Suprapubic skin (tissue), 4 donors: ENCODE measurements at regions not wholly inside any gene's neighbourhood (a gene's known extent, or its start where the extent isn't known, plus 50 kb on each side); places are given as distances from the start of the nearest gene placed in this dataset.

Experiments
- EP300 ChIP-seq: sonication (generic); formaldehyde crosslinking; IDR thresholded peaks from one replicate; pipeline ENCODE4 v1.6.1; 2017; ENCODE audit warnings: antibody characterized with exemption
- POLR2A ChIP-seq, 2 donors: fragments of 450-650 bp; IDR thresholded peaks; one replicate each; pipeline ENCODE4 v1.6.1; 2017; ENCODE audit warnings: antibody characterized with exemption in 2 of 2, mild to moderate bottlenecking in 2 of 2, moderate library complexity in 2 of 2
- POLR2AphosphoS5 ChIP-seq, 3 donors: sonication (generic); formaldehyde crosslinking; IDR thresholded peaks; one replicate each; pipeline ENCODE4 v1.6.1; 2017; ENCODE audit warnings: antibody characterized with exemption in 3 of 3
- TF ChIP-seq, protein P1 (sequence below), 2 donors: fragments of 200-600 bp in 1 of 2; fragments of 450-650 bp in 1 of 2; sonication (generic) in 1 of 2; IDR thresholded peaks; one replicate each; pipeline ENCODE4 v1.5.1; 2016 to 2019; ENCODE audit warnings: antibody characterized with exemption in 2 of 2, mild to moderate bottlenecking in 1 of 2, moderate library complexity in 1 of 2

DNA sequence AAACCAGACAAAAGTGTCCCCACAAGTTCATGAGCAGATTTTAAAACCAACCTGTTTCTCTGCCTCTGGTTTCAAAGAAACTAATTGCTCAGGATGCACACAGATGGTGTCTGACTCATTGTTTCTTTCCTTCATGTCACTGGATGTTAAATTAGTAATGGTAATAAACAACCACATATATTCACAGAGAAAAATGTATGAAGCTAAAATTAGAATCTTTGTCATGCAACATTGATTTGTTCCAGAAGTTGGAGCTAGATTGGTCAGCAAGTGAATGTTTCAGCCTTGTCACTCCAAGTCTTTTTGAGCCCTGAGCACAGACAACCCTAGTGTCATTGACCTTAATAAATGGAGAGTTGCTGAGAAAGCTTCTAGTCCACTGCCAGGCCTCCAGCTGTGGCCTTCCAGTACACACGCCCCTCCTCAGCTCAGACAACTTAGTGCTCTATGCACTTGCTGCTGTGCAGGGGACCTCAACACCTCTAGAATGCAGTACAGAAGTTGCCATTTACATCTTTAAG lies 175.9 kb downstream of the CCDC71L start:
- TF ChIP-seq, protein P1, sequence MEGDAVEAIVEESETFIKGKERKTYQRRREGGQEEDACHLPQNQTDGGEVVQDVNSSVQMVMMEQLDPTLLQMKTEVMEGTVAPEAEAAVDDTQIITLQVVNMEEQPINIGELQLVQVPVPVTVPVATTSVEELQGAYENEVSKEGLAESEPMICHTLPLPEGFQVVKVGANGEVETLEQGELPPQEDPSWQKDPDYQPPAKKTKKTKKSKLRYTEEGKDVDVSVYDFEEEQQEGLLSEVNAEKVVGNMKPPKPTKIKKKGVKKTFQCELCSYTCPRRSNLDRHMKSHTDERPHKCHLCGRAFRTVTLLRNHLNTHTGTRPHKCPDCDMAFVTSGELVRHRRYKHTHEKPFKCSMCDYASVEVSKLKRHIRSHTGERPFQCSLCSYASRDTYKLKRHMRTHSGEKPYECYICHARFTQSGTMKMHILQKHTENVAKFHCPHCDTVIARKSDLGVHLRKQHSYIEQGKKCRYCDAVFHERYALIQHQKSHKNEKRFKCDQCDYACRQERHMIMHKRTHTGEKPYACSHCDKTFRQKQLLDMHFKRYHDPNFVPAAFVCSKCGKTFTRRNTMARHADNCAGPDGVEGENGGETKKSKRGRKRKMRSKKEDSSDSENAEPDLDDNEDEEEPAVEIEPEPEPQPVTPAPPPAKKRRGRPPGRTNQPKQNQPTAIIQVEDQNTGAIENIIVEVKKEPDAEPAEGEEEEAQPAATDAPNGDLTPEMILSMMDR (IDR thresholded peaks at IDR 0.05), result no peak
- no peak for TF ChIP-seq EP300
- no peak for TF ChIP-seq POLR2A (IDR thresholded peaks at IDR 0.05)
- no peak for TF ChIP-seq POLR2AphosphoS5 (IDR thresholded peaks at IDR 0.05)
